Tibial artery (tissue), 4 donors: ENCODE measurements at regions not wholly inside any gene's neighbourhood (a gene's known extent, or its start where the extent isn't known, plus 50 kb on each side); places are given as distances from the start of the nearest gene placed in this dataset.
A peak's percentile ranks its signal among the peaks of the same experiment; 100 is the strongest.

Experiments
- DNase-seq, 2 donors: peaks; one replicate each; pipeline ENCODE4 v3.0.0-alpha.2; 2019
- H3K27ac ChIP-seq, 2 donors: fragments of 200-600 bp; sonication (generic) in 1 of 2; 1 replicate in 1 of 2; 2 replicates in 1 of 2; pipeline ENCODE4 v1.5.1; 2018 to 2019; ENCODE audit warnings: mild to moderate bottlenecking in 1 of 2
- H3K27me3 ChIP-seq, 2 donors: fragments of 200-600 bp; sonication (generic) in 1 of 2; one replicate each; pipeline versions ENCODE4 v1.5.1 to v1.6.0; 2016 to 2019
- H3K36me3 ChIP-seq, 3 donors: fragments of 200-600 bp; sonication (generic) in 2 of 3; one replicate each; pipeline ENCODE4 v1.5.1; 2016 to 2019; ENCODE audit warnings: mild to moderate bottlenecking in 2 of 3
- H3K4me1 ChIP-seq, 4 donors: fragments of 200-600 bp; sonication (generic) in 2 of 4; 1 replicate in 3 of 4; 2 replicates in 1 of 4; pipeline ENCODE4 v1.5.1; 2016 to 2019
- H3K4me3 ChIP-seq, 2 donors: fragments of 200-600 bp; sonication (generic) in 1 of 2; 1 replicate in 1 of 2; 2 replicates in 1 of 2; pipeline ENCODE4 v1.5.1; 2018 to 2019; ENCODE audit warnings: mild to moderate bottlenecking in 2 of 2
- H3K9me3 ChIP-seq, 3 donors: fragments of 200-600 bp; sonication (generic) in 1 of 3; one replicate each; pipeline ENCODE4 v1.5.1; 2016 to 2019
- intact Hi-C: fragments of 100-400 bp; cut with DNase I; formaldehyde crosslinking; loops from one replicate; pipeline ENCODE4 v1.15.0; 2023; ENCODE audit warnings: low total_unique reads
- TF ChIP-seq, protein P1 (sequence below), 2 experiments: fragments of 200-600 bp in 1 of 2; fragments of 450-650 bp in 1 of 2; IDR thresholded peaks; one replicate each; pipeline ENCODE4 v1.5.1; 2017 to 2019; ENCODE audit warnings: antibody characterized with exemption in 2 of 2, mild to moderate bottlenecking in 1 of 2, moderate library complexity in 1 of 2

DNA sequence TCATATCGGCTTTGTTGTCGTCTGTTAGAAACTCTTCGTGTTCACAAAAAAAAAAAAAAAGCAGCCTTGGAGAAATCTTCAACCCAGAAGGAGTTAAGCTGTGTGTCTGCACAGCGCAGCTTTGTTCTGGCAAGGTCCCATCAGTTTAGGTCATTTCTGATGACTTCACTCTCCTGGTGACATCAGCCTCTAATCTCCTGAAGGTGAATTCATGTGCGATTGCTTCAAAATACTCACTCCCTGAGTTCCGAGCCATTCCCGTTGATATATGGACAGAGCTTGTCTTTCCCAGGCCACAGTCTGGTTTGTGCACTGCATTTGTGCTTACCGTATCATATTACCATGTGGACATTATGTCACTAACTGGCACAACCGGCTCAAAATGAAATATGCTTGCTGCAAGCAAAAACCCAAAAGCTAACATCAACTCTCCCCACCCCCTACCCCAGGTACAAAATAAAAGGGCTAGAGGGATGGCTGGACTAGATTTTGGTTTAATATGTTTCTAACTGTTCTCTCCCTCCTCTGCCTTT is 342.4 kb downstream of the KCNRG start:
- no peak for DNase-seq
- peak overlapping the region in 1 of 2 donors; percentile 7 for H3K4me3 ChIP-seq

DNA sequence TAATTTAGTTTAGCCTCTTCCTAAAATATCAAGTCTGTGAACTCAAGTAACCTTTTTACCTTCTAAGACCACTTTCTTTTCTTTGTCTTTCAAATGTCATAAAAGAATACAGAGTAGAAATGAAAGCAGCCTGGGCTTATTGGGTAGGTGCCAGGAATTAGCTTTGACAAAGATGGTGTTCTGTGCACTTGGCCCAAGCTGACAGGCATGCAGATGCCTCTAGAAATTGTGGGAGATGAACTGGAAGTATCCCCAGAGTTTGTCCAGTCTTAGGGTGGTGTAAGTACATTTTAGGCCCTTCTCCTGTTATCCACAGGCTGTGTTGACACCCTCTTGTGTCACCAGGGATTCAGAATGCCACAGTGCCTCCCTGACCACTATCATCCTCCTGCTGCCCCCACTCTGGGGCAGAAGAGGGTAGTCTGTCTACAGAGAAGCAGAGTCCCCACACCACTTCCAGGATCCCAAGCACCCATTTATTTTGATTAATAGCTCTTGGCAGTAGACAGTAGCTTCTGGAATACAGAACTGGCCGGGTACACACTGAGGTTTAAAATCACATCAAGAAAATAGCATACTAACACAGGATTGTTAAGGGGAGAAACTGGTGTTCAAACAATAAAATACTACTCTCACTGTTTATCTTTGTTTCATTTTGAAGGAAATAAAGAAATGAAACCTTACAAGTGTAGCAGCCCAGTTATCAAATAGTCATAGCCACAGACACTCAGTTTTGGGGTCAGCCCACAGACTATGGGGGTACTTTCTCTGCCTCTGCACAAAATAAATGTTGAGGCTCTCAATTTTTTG is 343.2 kb downstream of the KCNRG start:
- TF ChIP-seq, protein P1, sequence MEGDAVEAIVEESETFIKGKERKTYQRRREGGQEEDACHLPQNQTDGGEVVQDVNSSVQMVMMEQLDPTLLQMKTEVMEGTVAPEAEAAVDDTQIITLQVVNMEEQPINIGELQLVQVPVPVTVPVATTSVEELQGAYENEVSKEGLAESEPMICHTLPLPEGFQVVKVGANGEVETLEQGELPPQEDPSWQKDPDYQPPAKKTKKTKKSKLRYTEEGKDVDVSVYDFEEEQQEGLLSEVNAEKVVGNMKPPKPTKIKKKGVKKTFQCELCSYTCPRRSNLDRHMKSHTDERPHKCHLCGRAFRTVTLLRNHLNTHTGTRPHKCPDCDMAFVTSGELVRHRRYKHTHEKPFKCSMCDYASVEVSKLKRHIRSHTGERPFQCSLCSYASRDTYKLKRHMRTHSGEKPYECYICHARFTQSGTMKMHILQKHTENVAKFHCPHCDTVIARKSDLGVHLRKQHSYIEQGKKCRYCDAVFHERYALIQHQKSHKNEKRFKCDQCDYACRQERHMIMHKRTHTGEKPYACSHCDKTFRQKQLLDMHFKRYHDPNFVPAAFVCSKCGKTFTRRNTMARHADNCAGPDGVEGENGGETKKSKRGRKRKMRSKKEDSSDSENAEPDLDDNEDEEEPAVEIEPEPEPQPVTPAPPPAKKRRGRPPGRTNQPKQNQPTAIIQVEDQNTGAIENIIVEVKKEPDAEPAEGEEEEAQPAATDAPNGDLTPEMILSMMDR (IDR thresholded peaks at IDR 0.05), result no peak
- Histone ChIP-seq H3K27ac (peak overlapping the region; percentile 52 to 56), H3K4me3 (no peak overlapping the region), H3K27me3 (no peaks in the 10 kb centered on the region), H3K9me3 (no peaks in the 10 kb centered on the region), H3K36me3 (no peaks in the 10 kb centered on the region), H3K4me1 (peaks cover 0 to 23% (median 20%) of the 10 kb centered on the region in 4 donors)
- no peak for DNase-seq
- intact Hi-C loops, result no loop called here

More for the DNA sequence above, 342.4 kb downstream of the KCNRG start:
- Histone ChIP-seq H3K27me3 (no peaks in the 10 kb centered on the region), H3K36me3 (no peaks in the 10 kb centered on the region), H3K27ac (peak overlapping the region; percentile 52 to 56), H3K4me1 (peaks cover 0 to 23% (median 20%) of the 10 kb centered on the region in 4 donors), H3K9me3 (no peaks in the 10 kb centered on the region)
- intact Hi-C loops, result no loop called here
- TF ChIP-seq, protein P1 (IDR thresholded peaks at IDR 0.05), result no peak

DNA sequence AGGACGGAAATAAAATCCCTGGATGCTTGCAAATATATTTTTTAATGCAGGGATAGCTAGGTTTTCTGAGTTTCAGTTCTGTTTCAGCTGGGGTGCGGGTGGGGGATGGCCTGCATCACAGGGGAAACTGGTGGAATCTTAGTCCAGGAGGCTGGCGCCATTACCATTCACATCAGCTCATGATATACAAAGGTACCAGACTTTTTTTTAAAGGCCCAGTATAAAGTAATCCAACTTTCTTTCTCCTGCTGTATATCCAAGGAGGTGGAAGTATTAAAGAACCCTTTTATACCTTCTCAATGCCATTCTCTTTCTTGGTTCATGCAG is 343.8 kb downstream of the KCNRG start:
- TF ChIP-seq, protein P1 (IDR thresholded peaks at IDR 0.05), result no peak
- no peak overlapping the region for H3K4me3 ChIP-seq
- DNase-seq, result no peak
- no peaks in the 10 kb centered on the region for H3K9me3 ChIP-seq
- no peak overlapping the region for H3K27ac ChIP-seq
- H3K27me3 ChIP-seq, result no peaks in the 10 kb centered on the region
- intact Hi-C loops, result no loop called here
- H3K4me1 ChIP-seq, result peaks cover 0 to 23% (median 20%) of the 10 kb centered on the region in 4 donors
- no peaks in the 10 kb centered on the region for H3K36me3 ChIP-seq

DNA sequence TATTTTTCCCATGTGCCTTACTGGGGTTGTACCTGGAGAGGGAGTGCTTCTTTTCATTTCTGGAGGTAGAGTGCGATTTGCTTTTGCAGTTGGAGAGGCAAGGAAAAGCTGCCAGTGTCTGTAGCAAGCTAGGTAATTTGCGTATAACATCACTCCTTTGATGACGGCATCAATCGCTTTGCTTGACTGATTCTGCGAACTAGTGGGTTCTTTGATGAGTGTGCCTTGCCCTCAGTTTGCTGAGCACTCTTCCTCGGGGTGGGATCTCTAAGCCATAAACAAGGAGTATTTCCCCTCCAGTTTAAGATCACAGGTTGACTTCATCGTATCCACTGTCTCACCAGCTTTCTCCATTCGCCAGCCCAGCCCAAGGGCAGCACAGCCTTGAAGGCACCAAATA is 344.5 kb downstream of the KCNRG start:
- Histone ChIP-seq H3K4me3 (no peak overlapping the region), H3K27ac (no peak overlapping the region), H3K4me1 (peaks cover 0 to 23% (median 20%) of the 10 kb centered on the region in 4 donors), H3K36me3 (no peaks in the 10 kb centered on the region), H3K9me3 (no peaks in the 10 kb centered on the region), H3K27me3 (no peaks in the 10 kb centered on the region)
- TF ChIP-seq, protein P1 (IDR thresholded peaks at IDR 0.05), result no peak
- intact Hi-C loops, result no loop called here
- DNase-seq, result no peak

DNA sequence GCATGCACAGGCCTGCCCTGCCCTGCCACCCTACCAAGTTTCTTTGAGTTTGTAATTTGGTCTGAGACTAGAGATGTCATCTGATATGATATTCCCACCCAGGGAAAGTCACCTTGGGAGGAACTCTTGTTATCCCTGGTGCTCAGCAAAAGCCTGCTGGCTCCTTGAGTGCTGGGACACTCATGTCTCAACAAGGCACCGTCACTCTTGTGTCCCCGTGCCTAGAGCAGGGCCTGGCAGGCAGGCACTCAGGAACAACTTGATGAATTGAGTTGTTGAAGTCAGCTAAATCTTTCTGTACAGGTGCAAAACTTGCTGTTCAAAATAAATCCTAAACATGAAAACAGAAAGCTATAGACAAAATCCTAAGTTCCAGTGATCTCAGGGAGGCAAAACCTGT is 345.4 kb downstream of the KCNRG start:
- intact Hi-C loops, result no loop called here
- peaks cover 0 to 23% (median 20%) of the 10 kb centered on the region in 4 donors for H3K4me1 ChIP-seq
- H3K36me3 ChIP-seq, result no peaks in the 10 kb centered on the region
- no peak overlapping the region for H3K27ac ChIP-seq
- H3K4me3 ChIP-seq, result no peak overlapping the region
- DNase-seq, result no peak
- TF ChIP-seq, protein P1 (IDR thresholded peaks at IDR 0.05), result no peak
- no peaks in the 10 kb centered on the region for H3K9me3 ChIP-seq
- no peaks in the 10 kb centered on the region for H3K27me3 ChIP-seq
